HCT116 (cell line): ENCODE measurements at regions not wholly inside any gene's neighbourhood (a gene's known extent, or its start where the extent isn't known, plus 50 kb on each side); places are given as distances from the start of the nearest gene placed in this dataset.

Experiments used
- ATAC-seq: fragments of 200-7000 bp; cut with Tn5 transposase; 2 replicates; pipeline ENCODE4 v1.9.1; 2020; ENCODE audit warnings: mild to moderate bottlenecking, moderate library complexity
- BruUV-seq: library from RNA; stranded (reverse); fragments of 400-500 nt; replicated peaks from 2 replicates; lab custom pipeline; 2021; lab: Mats Ljungman, UMichigan
- CTCF ChIA-PET: fragments of 300-600 bp; sonication (Branson Sonifier 250); formaldehyde crosslinking; loops from one replicate; lab custom pipeline; 2021; ENCODE audit warnings: antibody characterized with exemption; lab: Charles Lee
- POLR2A ChIA-PET: fragments of 300-600, 350-600 bp; sonication (Branson Sonifier 250); formaldehyde crosslinking; loops from one replicate; lab custom pipeline; 2021; ENCODE audit warnings: antibody characterized with exemption; lab: Charles Lee
- RAD21 ChIA-PET, 2 experiments: fragments of 300-600 bp; sonication (Branson Sonifier 250); formaldehyde crosslinking; loops; one replicate each; lab custom pipeline; 2023; ENCODE audit warnings: low total read pairs in 2 of 2; ENCODE audit not compliant: uncharacterized antibody in 2 of 2, unreplicated experiment in 2 of 2, low non-redundant PET in 1 of 2; lab: Charles Lee
- DNase-seq: peaks from one replicate; pipeline ENCODE4 v3.0.0-alpha.2; 2010; ENCODE audit warnings: low read depth, low spot score
- H2AFZ ChIP-seq: fragments of 200-600 bp; shearing (Covaris generic), sonication (generic); 2 replicates; pipeline ENCODE4 v1.6.1; 2017; ENCODE audit warnings: low read depth, mixed run types, mixed read lengths, antibody characterized with exemption, low read length; ENCODE audit not compliant: poor library complexity, severe bottlenecking
- H3K27ac ChIP-seq: 2 replicates; pipeline ENCODE4 v1.5.1; 2012; ENCODE audit warnings: low read depth, low read length
- H3K27me3 ChIP-seq: fragments of 200-600 bp; sonication (generic); 2 replicates; pipeline ENCODE4 v1.6.1; 2016; ENCODE audit warnings: mixed run types, low read length, mixed read lengths; ENCODE audit not compliant: insufficient read depth
- H3K36me3 ChIP-seq, 2 experiments: fragments of 200-500 bp in 1 of 2; fragments of 200-600 bp in 1 of 2; sonication (Bioruptor generic) in 1 of 2; sonication (generic) in 1 of 2; 2 replicates each; pipeline versions ENCODE4 v1.5.1 to v1.6.1; 2014 to 2016; ENCODE audit warnings: low read length in 2 of 2, inconsistent platforms in 1 of 2, mixed read lengths in 1 of 2, mixed run types in 1 of 2; ENCODE audit not compliant: insufficient read depth in 2 of 2, control insufficient read depth in 1 of 2
- H3K4me1 ChIP-seq, 2 experiments: fragments of 200-600 bp in 1 of 2; sonication (generic) in 1 of 2; 2 replicates each; pipeline versions ENCODE4 v1.5.1 to v1.6.1; 2012 to 2017; ENCODE audit warnings: low read length in 2 of 2, inconsistent platforms in 1 of 2, mild to moderate bottlenecking in 1 of 2, mixed read lengths in 1 of 2, mixed run types in 1 of 2, moderate library complexity in 1 of 2; ENCODE audit not compliant: insufficient read depth in 2 of 2, control insufficient read depth in 1 of 2
- H3K4me2 ChIP-seq: fragments of 200-600 bp; sonication (generic); 2 replicates; pipeline ENCODE4 v1.6.1; 2017; ENCODE audit warnings: mixed run types, low read length, mixed read lengths
- H3K4me3 ChIP-seq, 2 experiments: fragments of 200-600 bp in 1 of 2; sonication (generic) in 1 of 2; replicated peaks in 1 of 2; 2 replicates each; pipeline ENCODE4 v1.5.1; 2011 to 2016; ENCODE audit warnings: low read length in 2 of 2, control low read depth in 1 of 2, low read depth in 1 of 2, mild to moderate bottlenecking in 1 of 2, mixed read lengths in 1 of 2, mixed run types in 1 of 2
- H3K79me2 ChIP-seq: fragments of 200-600 bp; sonication (generic); 2 replicates; pipeline ENCODE4 v1.6.1; 2017; ENCODE audit warnings: mild to moderate bottlenecking, mixed run types, low read length, moderate library complexity, mixed read lengths; ENCODE audit not compliant: insufficient read depth
- H3K9ac ChIP-seq: fragments of 200-600 bp; sonication (generic); 2 replicates; pipeline ENCODE4 v1.6.1; 2016; ENCODE audit warnings: low read length, mixed read lengths
- H3K9me2 ChIP-seq: fragments of 200-600 bp; sonication (generic), shearing (Covaris generic); 2 replicates; pipeline ENCODE4 v1.6.1; 2017; ENCODE audit warnings: mixed run types, mild to moderate bottlenecking, moderate library complexity; ENCODE audit not compliant: insufficient read depth
- H3K9me3 ChIP-seq, 2 experiments: fragments of 200-500 bp in 1 of 2; fragments of 200-600 bp in 1 of 2; sonication (Bioruptor generic) in 1 of 2; sonication (generic) in 1 of 2; 2 replicates each; pipeline ENCODE4 v1.6.1; 2014 to 2017; ENCODE audit warnings: low read length in 2 of 2, mixed read lengths in 2 of 2, inconsistent platforms in 1 of 2, low read depth in 1 of 2, mild to moderate bottlenecking in 1 of 2, mixed run types in 1 of 2, moderate library complexity in 1 of 2; ENCODE audit not compliant: control insufficient read depth in 1 of 2, insufficient read depth in 1 of 2
- H4K20me1 ChIP-seq: fragments of 200-600 bp; sonication (generic), shearing (Covaris generic); 2 replicates; pipeline ENCODE4 v1.6.1; 2017; ENCODE audit warnings: mixed run types, mild to moderate bottlenecking, moderate library complexity; ENCODE audit not compliant: insufficient read depth
- ATF3 ChIP-seq: IDR thresholded peaks from 2 replicates; pipeline ENCODE4 v1.6.1; 2012
- CBX3 ChIP-seq: IDR thresholded peaks from 2 replicates; pipeline ENCODE4 v1.6.1; 2012; ENCODE audit warnings: low read depth
- EGR1 ChIP-seq: IDR thresholded peaks from 2 replicates; pipeline ENCODE4 v1.6.1; 2012; ENCODE audit warnings: low read depth
- ELF1 ChIP-seq: IDR thresholded peaks from 2 replicates; pipeline ENCODE4 v1.6.1; 2012; ENCODE audit warnings: low read depth, borderline replicate concordance
- EZH2phosphoT487 ChIP-seq: fragments of 200-600 bp; IDR thresholded peaks from 2 replicates; pipeline ENCODE4 v1.6.1; 2018; ENCODE audit warnings: antibody characterized with exemption, borderline replicate concordance
- FOSL1 ChIP-seq: IDR thresholded peaks from 2 replicates; pipeline ENCODE4 v1.6.1; 2012; ENCODE audit warnings: low read depth
- REST ChIP-seq: IDR thresholded peaks from 2 replicates; pipeline ENCODE4 v1.6.1; 2012; ENCODE audit warnings: low read depth
- SIN3A ChIP-seq: IDR thresholded peaks from 2 replicates; pipeline ENCODE4 v1.6.1; 2012; ENCODE audit warnings: low read depth
- SRF ChIP-seq: IDR thresholded peaks from 2 replicates; pipeline ENCODE4 v1.6.1; 2012; ENCODE audit warnings: low read depth
- TCF7L2 ChIP-seq: IDR thresholded peaks from 2 replicates; pipeline ENCODE4 v1.7.0; 2011; ENCODE audit warnings: borderline replicate concordance, inconsistent platforms; ENCODE audit not compliant: insufficient read depth, insufficient read length; ENCODE audit errors: extremely low read depth
- YY1 ChIP-seq: IDR thresholded peaks from 2 replicates; pipeline ENCODE4 v1.6.1; 2011; ENCODE audit warnings: low read length, low read depth, moderate library complexity, mild to moderate bottlenecking; ENCODE audit not compliant: insufficient replicate concordance; ENCODE audit errors: extremely low read depth
- ZBTB33 ChIP-seq: IDR thresholded peaks from 2 replicates; pipeline ENCODE4 v1.6.1; 2011; ENCODE audit warnings: mild to moderate bottlenecking, low read length, moderate library complexity; ENCODE audit not compliant: insufficient replicate concordance; ENCODE audit errors: extremely low read depth
- ZFX ChIP-seq: fragments of 450-650 bp; IDR thresholded peaks from 2 replicates; pipeline ENCODE4 v1.6.1; 2017
- intact Hi-C: fragments of 100-400 bp; cut with micrococcal nuclease; formaldehyde crosslinking; loops from 2 replicates; pipeline ENCODE4 v1.10.0; 2022

- BruUV-seq, result no TSS peak
- Histone ChIP-seq H3K4me1 (peaks cover 19 to 25% of the 10 kb centered on the region in 2 experiments), H3K36me3 (no peaks in the 10 kb centered on the region)
- TF ChIP-seq ZBTB33 (no peak), SIN3A (no peak), YY1 (no peak), EZH2phosphoT487 (no peak), FOSL1 (no peak)
- TF ChIP-seq, all 23 proteins: peak for 0
- no peaks in the 10 kb centered on the region for H3K9me2 ChIP-seq
- POLR2A ChIA-PET, result no interaction called here
- no peak overlapping the region for H3K4me2 ChIP-seq
- H3K9ac ChIP-seq, result no peak overlapping the region
- no peak overlapping the region for H3K4me3 ChIP-seq
- no peak overlapping the region for H2AFZ ChIP-seq
- intact Hi-C loops, result no loop called here
- no peak overlapping the region for H3K27ac ChIP-seq
- CTCF ChIA-PET, result no interaction called here
- H3K27me3 ChIP-seq, result no peaks in the 10 kb centered on the region
- H3K9me3 ChIP-seq, result no peaks in the 10 kb centered on the region
- RAD21 ChIA-PET, result no interaction called here
- no peak for ATAC-seq
- H4K20me1 ChIP-seq, result no peaks in the 10 kb centered on the region
- no peak for DNase-seq
- H3K79me2 ChIP-seq, result no peaks in the 10 kb centered on the region
These were observed 251.5 kb upstream of the TNC start for GRCh38 chr9:115369322-115369957.

- RAD21 ChIA-PET, result no interaction called here
- Histone ChIP-seq H3K9me3 (no peaks in the 10 kb centered on the region), H3K79me2 (no peaks in the 10 kb centered on the region), H4K20me1 (no peaks in the 10 kb centered on the region), H3K9ac (peak overlapping the region; percentile 53), H3K9me2 (no peaks in the 10 kb centered on the region), H3K4me2 (peak overlapping the region; percentile 81), H3K36me3 (no peaks in the 10 kb centered on the region), H2AFZ (peak overlapping the region; percentile 73), H3K4me1 (peaks cover 23 to 28% of the 10 kb centered on the region in 2 experiments), H3K27ac (peak overlapping the region; percentile 72), H3K4me3 (peak overlapping the region; percentile 15 to 48), H3K27me3 (no peaks in the 10 kb centered on the region)
- intact Hi-C loops, result no loop called here
- no TSS peak for BruUV-seq
- POLR2A ChIA-PET, result no interaction called here
- ATAC-seq (peak; percentile 91), DNase-seq (peak; percentile 96)
- CTCF ChIA-PET, result no interaction called here
- TF ChIP-seq ELF1 (no peak), REST (no peak), CBX3 (peak; percentile 85), EZH2phosphoT487 (no peak), ZFX (no peak), TCF7L2 (peak; percentile 65), YY1 (peak; percentile 21), ATF3 (no peak), FOSL1 (peak; percentile 100), EGR1 (no peak), SRF (peak; percentile 85)
These were observed 255.2 kb upstream of the TNC start for GRCh38 chr9:115373000-115373709.
